GM18909 (cell line): ENCODE measurements at regions not wholly inside any gene's neighbourhood (a gene's known extent, or its start where the extent isn't known, plus 50 kb on each side); places are given as distances from the start of the nearest gene placed in this dataset.
A peak's percentile ranks its signal among the peaks of the same experiment; 100 is the strongest.
"Not testable (repeated sequence)": the region's sequence is repeated elsewhere in the genome, so short reads cannot be mapped to it uniquely, and the experiment has no call there.

ENCODE experiments used
- ATAC-seq: cut with Tn5 transposase; IDR thresholded peaks from one replicate; pipeline ENCODE4 v1.9.1; 2021; ENCODE audit warnings: mild to moderate bottlenecking; ENCODE audit not compliant: unreplicated experiment, poor library complexity

DNA sequence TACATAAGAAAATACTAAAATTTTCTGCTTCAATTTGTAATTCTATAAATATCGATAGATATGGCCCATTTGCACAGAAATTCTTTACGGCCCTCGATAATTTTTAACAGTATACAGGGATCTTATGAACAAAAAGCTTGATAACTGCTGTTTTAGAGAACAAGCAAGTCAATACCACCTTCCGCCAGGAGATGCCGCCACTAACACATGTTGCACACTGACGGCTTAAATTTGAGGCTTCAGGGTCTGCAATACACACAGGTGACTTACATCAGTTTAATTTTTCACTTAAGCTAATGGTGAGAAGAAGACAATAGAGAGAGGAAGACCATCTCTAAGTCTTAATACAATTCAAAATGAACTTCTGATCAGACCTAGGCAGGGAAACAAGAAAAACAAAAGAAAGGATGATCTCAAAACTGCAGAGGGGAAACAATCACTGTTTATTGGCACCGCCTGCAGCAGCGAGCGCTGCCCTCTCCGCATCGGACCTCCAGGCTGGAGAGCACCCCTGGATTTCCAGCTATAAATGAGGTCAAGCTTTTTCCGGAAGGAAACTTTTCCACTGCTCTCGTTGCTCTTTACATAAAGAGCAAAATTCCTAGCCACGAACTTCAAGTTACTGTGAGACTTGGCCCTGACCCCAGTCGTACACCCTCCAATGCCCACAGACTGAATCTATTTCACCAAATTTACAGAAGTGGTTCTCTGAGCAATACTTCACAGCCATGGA, 53.9 kb downstream of the OTOR start:
- ATAC-seq: peak; percentile 73

DNA sequence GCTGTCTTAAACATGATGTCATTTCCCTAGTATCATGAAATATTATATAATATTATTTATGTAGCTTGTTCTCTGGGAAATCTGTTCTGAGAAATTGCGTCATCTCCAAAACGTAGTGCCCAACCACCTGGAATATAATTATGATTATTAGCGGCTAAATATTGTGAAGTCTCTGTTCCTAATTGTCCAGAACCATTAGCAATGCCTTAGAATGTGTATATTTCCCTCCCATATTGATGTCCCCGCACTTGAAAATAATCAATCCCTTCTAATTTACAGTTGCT, 54.4 kb downstream of the OTOR start:
- ATAC-seq: no peak

DNA sequence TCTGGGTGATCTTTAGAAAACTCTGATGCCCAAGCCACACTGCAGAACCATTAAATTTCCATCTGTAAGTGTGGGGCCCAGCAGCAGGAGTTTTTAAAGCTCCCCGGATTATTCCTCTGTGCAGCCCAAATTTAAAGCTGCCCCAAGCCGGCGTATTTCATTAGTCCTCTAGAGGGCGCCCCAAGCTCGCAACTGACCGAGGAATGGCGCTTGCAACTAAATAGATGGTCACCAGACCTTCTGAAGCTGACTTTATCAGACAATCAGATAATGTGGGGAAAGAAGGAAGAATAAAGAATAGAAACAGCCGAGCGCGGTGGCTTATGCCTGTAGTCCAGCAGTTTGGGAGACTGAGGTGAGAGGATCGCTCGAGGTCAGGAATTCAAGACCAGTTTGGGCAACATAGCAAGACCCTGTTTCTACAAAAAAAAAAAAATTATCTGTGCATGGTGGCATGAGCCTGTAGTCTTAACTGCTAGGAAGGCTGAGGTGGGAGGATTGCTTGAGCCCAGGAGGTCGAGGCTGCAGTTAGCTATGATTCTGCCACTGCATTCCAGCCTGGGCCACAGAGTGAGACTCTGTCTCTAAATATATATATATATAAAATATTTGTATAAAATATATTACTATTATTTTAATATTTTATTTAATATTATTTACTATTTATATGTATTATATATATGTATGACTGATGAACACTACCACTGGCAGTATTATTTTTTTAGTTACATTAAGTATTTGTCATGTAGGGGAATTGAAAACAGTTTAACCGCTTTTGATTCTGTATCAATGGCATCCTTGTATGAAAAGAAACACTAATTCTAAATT, 56.0 kb downstream of the OTOR start:
- peak; percentile 61 for ATAC-seq

DNA sequence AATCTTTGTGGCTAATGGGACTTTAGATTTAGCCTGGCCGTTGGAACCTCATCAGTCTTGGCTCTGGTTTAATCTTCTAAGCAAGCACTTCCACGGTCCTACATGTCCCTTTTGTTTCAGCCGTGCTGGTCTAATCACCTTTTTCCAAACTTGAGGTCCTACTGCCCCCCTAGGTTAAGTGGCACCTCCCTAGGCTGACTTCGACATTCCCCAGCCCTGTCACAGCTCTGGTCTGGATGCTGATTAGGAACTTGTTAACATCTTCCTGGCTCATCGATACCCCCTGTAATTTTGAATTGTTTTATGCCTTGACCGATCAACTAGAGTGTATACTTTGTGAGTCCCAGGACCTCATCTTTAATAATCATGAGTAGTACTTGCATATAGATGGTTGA, 56.6 kb downstream of the OTOR start:
- no peak for ATAC-seq

DNA sequence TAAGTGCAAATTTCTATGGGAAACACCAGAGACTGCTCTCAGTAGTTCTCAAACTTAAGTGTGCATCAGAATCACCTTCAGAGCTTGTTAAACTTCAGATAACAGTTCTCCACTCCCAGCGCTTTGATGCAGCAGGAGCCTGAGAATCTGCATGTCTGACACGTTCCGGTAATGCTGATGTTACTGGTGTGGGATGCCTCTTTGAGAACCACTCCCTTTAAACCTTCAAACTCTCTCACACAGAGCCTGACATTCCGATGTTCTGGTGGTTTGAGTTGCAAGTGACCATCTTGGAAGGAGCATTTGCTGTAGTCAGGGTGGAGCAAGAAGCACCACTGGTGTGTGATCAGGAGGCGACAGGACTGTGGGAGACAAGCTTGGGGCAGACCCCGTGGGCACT, 57.9 kb downstream of the OTOR start:
- ATAC-seq: no peak

DNA sequence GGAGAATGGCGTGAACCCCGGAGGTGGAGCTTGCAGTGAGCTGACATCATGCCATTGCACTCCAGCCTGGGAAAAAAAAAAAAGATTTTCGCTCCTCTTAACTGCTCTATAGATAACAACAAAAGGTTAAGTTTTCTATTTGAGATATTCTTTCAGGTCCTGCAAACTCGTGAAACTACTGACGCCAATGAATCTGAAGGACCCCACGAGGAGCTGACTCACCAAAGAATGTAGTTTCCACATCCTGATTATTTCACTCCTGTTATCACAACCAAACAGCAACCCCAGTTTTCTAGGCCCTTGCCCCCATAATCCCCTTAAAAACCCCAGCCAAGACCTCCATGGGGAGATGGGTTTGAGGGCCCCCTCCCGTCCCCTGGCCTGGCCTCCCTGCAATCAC, 58.7 kb downstream of the OTOR start:
- ATAC-seq: no peak

DNA sequence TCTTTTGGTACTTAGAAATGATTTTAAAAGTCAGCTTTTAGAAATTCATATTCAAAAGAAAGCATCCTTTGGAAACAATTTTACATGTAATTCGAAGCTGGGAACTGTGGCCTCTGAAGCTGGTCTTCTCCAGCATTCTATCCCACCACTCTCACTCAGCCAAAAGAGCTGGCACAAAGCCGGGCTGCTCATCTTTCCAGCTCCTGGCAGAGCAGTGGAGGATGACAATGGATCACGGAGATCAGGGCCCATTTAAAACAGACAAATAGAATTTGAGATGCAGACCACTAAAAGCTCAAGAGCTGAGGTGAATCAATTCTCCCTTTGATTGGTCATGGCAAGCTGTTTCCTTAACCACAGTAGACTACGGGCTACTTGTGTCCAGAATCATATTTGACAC, 60.6 kb downstream of the OTOR start:
- no peak for ATAC-seq

DNA sequence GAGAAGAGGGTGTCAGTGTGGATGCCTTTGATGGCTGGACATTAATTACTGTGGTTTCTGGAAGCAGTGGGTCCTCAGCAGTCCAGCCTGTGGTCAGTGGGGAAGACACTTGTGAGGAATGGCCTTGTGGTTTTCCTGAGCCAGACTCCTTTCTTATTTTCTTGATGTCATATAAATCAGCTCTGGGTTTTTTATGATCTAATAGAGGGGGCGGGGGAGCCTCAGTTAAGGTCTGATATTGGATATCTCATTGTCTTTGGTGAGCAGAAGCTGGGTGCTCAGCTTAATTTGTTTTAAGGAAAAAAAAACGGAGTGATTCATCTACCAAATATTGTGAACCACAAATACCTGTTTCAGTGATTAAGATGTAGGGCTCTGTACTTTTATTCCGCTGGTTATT, 62.1 kb downstream of the OTOR start:
- no peak for ATAC-seq

DNA sequence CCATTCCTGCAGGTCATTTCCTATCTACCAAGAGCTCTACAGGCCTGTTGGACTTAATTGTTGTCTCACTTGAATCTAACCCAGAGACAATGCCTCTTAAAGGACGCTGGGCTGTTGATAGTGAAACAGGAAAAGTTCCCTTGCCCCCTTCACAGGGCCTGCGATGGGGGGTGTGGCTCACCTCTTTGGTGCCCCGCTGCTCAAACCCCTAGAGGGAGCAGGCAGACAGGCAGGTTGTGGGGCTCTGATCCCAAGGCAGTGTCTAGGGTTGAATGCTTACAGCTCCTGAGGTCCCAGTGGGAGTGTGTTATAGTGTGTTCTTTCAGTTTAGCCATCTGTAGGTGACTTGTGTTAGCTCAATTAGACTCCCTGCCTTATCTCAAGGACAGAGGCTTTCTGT, 68.0 kb downstream of the OTOR start:
- no peak for ATAC-seq

DNA sequence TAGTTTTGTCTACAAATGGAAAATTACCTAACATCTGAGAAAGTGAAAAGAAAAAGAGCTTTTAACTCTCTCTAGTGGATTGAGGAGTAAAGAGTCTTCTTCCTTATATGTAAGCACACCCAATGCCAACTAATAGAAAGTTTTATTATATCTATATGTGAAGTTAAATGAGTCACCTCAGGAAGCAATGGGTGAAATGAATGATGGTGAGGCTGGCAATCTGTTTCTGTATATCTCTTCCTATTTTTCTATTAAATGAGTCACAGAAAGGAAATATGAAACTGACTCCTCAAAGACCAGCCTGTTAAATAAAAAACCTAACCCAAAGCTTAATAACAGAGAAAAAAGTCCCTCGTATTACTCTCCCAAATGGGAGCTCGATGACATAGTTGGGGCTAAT, 71.3 kb downstream of the OTOR start:
- no peak for ATAC-seq

DNA sequence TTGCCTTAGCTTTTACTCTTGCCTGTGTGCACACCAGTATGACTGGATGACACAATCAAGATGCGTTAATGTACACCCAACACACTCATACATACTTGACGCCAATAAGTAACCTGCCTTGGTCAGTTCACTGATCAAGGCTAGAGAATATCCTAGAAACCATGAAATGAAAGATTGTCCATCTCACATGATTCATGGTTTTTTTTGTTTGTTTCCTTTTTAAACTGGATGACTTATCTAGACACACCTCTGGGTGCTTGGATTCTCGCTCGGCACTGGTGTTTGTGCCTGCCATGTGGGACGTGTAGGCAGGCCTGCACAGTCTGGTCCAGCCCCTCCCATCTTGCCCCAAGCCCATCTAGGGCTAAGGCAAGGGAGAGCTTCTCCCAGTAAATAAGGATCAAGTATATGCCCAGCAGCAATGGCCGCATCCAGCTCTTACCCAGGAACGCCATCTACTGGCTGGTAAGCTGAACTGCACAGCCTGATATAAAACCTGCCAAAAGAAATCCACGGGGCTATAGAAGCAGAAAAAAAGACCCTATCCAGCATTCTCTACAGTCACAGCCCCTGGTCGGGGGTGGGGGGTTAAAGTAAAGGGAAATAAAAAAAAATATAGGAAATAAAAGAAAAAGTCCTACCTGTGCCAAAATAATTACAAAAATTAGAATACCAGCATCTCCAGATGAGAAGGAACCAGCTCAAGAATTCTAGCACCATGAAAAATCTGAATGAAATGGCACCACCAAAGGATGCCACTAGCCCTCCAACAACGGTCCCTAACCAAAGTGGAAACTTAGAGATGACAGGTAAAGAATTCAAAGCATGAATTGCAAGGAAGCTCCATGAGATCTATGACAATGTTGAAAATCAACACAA, 73.3 kb downstream of the OTOR start:
- ATAC-seq: peak; percentile 68

DNA sequence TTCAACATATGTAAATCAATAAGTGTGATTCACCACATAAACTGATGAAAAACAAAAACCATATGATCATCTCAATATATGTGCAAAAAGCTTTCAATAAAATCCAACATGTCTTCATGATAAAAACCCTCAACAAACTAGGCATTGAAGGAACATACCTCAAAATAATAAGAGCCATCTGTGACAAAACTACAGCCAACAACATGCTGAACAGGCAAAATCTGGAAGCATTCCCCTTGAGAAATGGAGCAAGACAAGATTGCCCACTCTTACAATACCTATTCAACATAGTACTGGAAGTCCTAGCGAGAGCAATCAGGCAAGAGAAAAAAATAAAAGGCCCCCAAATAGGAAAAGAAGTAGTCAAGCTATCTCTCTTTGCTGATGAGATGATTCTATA, 76.5 kb downstream of the OTOR start:
- no peak for ATAC-seq

DNA sequence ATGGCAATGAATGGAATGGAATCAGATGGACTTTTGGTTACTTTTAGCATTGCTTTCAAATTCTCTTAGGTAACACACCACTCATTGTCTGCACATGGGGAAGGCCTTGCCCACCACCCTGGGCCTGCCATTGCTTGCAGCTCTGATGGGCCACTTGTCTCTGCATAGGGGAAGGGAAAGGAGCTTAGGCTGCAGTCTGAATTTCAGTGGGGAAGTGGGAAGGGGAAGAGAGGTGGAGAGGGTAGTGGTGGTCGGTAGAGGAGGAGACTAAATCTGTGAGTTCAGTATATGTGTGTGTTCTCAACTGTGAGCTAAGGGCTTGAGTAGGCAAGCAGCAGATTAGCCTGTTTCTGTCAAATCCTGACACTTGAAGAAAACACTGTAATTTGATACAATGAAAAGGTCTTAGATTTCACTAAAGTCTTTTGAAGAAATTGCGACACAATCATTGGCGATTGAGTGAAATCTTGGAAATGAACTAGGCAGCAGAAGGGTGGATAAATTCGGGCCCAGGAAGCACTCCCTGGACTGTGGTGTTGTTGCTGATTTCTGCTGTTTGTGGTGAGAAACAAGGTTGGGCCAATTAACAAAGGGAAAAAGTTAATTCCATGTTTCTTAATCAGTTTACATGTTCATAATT, 80.6 kb downstream of the OTOR start:
- ATAC-seq: no peak

DNA sequence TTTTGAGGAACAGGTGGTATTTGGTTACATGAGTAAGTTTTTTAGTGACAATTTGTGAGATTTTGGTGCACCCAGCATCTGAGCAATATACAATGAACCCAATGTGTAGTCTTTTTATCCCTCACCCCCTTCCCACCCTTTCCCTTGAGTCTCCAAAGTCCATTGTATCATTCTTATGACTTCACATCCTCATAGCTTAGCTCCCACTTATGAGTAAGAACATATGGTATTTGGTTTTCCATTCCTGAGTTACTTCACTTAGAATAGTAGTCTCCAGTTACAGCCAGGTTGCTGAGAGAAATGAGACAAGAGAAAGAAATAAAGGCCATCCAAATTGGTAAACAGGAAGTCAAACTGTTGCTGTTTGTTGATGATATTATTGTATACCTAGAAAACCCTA, 87.5 kb downstream of the OTOR start:
- not testable (repeated sequence) for ATAC-seq

DNA sequence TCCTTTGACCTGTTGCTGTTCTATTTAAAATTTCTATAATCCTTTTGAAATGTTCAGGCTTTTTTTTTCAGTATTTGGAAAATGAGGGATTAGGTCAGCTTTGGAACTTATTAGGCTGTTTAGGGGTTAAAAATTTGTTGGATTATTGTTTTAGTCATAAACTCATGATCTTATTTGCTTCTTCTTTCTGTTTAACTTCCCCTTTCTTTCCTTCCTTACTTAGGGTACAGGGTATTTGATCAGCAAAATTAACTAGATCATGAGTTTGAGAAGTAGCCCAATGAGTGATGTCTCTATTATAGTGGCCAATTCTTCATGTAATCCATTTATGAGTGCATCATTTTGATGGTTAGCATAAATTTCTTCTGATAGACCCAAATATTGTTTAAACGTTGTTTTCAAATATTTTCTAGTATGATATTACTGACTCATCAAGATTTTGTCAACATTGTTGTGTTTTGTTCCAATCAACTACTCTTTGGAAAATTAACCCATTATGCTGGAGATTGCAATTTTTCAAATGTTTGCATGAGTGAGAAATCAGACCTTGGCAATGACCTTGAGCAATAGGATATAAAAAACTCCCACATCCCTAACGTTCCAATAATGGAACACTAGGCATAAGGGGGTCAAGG, 94.4 kb downstream of the OTOR start:
- ATAC-seq: no peak

DNA sequence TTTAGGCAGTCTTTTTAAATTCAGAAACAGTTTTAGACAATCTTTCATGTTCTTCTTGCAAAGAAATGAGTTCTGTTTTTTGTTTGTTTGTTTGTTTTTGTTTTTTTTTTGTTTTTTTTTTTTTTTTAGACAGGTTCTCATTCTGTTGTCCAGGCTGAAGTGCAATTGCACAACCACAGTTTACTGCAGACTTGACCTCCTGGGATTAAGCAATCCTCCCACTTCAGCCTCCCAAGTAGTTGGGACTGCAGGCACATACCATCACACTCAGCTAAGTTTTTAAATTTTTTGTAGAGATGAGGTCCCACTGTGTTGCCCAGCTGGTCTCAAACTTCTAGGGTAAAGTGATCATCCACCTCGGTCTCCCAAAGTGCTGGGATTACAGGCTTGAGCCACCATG, 96.2 kb downstream of the OTOR start:
- no peak for ATAC-seq

DNA sequence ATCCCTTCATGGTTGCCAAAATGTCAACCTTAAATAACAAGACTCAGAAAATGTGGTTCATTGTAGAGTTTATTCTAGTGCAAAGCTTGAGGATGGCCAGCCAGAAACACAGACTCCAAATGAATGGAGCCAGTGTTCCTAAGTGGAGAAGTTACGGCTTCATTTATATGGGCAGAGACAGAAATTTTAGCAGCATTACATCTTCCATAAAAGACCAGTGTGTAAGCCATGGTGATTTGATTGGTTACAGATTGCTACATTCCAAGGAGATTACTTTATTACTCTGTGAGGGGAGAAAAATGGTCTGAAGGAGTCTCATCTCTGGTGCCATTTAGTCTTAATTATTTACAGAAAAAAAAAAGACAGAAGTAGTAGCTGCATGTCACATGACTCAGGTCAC, 97.8 kb downstream of the OTOR start:
- no peak for ATAC-seq

DNA sequence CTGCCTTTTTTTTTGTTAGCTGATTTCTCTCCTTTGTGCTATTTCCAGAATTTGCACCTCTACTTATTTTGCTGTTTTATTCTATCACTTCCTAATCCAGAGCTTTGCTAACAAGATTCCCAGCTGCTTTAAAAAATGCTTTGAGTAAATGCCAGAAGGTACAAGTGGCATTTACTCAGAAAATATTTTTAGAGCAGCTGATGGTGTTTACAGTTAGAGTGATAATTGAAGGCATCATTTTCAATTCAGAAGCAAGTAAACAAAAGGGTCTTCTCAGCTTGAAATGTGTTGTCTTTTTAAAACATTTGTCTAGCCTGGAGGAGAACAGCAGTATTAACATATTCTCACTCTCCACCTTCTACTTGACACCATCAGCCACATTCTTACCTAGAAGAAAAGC, 99.9 kb downstream of the OTOR start:
- ATAC-seq: no peak

DNA sequence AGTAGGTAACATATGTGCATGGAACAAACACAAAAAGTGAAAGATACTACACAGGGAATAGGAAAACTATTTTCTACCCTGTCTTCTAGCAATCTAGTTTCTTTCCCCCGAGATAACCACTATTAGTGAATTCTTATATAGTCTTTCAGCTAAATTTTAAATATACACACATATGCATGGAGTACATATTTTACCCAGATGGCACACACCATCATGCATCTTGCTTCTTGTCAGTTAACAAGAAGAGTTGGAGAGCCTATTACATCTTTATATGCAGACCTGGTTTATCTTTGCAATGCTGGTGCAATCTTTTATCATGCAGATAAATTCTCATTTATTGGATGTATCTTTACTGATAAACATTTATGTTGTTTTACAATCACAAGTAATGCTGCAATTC, 100.4 kb downstream of the OTOR start:
- ATAC-seq: no peak

DNA sequence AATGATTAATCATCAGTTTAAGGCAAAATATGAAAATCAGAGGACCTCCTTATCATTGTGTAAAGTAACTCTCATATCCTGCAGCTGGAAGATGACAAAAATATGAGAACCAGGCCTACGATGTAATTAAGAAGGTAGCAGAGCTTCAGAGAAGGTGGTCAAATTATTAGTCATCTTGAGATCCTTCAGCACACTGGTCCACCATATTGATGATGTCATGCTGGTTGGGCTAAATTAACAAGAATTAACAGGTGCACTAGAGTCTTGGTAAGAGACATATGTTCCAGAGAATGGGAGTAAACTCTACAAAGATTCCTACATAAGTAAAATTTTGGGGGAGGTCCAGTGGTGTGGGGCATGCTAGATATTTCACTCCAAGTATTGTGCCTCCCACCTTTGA, 112.8 kb downstream of the OTOR start:
- no peak for ATAC-seq
